ENCODE measurements at regions not wholly inside any gene's neighbourhood (a gene's known extent, or its start where the extent isn't known, plus 50 kb on each side); places are given as distances from the start of the nearest gene placed in this dataset.

DNA sequence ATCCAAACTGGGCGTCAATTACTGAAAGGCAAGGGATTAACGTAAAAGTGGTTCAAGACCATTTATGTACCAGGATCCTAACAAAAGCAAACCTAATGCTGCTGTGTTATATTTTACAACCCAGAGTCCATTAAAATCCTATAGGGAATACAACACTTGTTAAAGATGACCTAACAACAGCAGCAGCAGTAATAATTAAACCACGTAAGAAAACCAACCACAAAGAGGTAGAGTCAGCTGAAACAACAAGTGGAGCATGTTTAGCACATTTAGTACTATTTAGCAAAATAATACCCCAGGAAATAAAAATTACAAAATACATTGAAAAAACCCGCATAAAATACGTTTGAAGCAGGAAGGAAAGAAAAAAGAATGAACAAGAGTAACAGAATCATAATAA lies 82.1 kb upstream of the AGBL1 start:
- TF ChIP-seq, protein P1, sequence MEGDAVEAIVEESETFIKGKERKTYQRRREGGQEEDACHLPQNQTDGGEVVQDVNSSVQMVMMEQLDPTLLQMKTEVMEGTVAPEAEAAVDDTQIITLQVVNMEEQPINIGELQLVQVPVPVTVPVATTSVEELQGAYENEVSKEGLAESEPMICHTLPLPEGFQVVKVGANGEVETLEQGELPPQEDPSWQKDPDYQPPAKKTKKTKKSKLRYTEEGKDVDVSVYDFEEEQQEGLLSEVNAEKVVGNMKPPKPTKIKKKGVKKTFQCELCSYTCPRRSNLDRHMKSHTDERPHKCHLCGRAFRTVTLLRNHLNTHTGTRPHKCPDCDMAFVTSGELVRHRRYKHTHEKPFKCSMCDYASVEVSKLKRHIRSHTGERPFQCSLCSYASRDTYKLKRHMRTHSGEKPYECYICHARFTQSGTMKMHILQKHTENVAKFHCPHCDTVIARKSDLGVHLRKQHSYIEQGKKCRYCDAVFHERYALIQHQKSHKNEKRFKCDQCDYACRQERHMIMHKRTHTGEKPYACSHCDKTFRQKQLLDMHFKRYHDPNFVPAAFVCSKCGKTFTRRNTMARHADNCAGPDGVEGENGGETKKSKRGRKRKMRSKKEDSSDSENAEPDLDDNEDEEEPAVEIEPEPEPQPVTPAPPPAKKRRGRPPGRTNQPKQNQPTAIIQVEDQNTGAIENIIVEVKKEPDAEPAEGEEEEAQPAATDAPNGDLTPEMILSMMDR (IDR thresholded peaks at IDR 0.05; ENCODE audit: low read depth, low read length): no peak
- no peak for TF ChIP-seq EZH2phosphoT487 (IDR thresholded peaks at IDR 0.05; ENCODE audit: low read depth)
